PC-3 (cell line): ENCODE measurements at regions not wholly inside any gene's neighbourhood (a gene's known extent, or its start where the extent isn't known, plus 50 kb on each side); places are given as distances from the start of the nearest gene placed in this dataset.
A peak's percentile ranks its signal among the peaks of the same experiment; 100 is the strongest.

Source experiments
- ATAC-seq: fragments of 200-7000 bp; cut with Tn5 transposase; 2 replicates; pipeline ENCODE4 v1.9.1; 2020; ENCODE audit warnings: mild to moderate bottlenecking, moderate library complexity
- BruUV-seq: library from RNA; stranded (reverse); fragments of 400-500 nt; replicated peaks from 2 replicates; lab custom pipeline; 2021; lab: Mats Ljungman, UMichigan
- CTCF ChIA-PET: fragments of 300-600 bp; sonication (Branson Sonifier 250); formaldehyde crosslinking; loops from one replicate; lab custom pipeline; 2022; ENCODE audit warnings: antibody characterized with exemption; lab: Charles Lee
- POLR2A ChIA-PET: fragments of 300-600 bp; sonication (Branson Sonifier 250); formaldehyde crosslinking; loops from one replicate; lab custom pipeline; 2022; ENCODE audit warnings: antibody characterized with exemption; ENCODE audit not compliant: unreplicated experiment; lab: Charles Lee
- DNase-seq: peaks from one replicate; pipeline ENCODE4 v3.0.0-alpha.2; 2015
- H2AFZ ChIP-seq: fragments of 300-600 bp; sonication (generic); 2 replicates; pipeline ENCODE4 v1.6.0; 2016; ENCODE audit warnings: antibody characterized with exemption, low read length
- H3F3A ChIP-seq: fragments of 300-600 bp; sonication (generic); one replicate; pipeline ENCODE4 v1.6.0; 2017; ENCODE audit warnings: antibody characterized with exemption, low read length, control low read depth, mild to moderate bottlenecking; ENCODE audit not compliant: unreplicated experiment
- H3K27ac ChIP-seq: fragments of 300-600 bp; sonication (generic); 2 replicates; pipeline ENCODE4 v1.5.1; 2016; ENCODE audit warnings: mild to moderate bottlenecking, low read length
- H3K27me3 ChIP-seq: fragments of 300-600 bp; sonication (generic); 2 replicates; pipeline ENCODE4 v1.6.1; 2016; ENCODE audit warnings: low read length, mixed read lengths
- H3K36me3 ChIP-seq: fragments of 300-600 bp; sonication (generic); 2 replicates; pipeline ENCODE4 v1.6.1; 2016; ENCODE audit warnings: low read depth, mixed run types, low read length, mixed read lengths
- H3K4me1 ChIP-seq: fragments of 300-600 bp; sonication (generic); 2 replicates; pipeline ENCODE4 v1.5.1; 2016; ENCODE audit warnings: low read length; ENCODE audit not compliant: insufficient read depth
- H3K4me2 ChIP-seq: fragments of 300-600 bp; sonication (generic); 2 replicates; pipeline ENCODE4 v1.6.0; 2016; ENCODE audit warnings: low read length
- H3K4me3 ChIP-seq: fragments of 300-600 bp; sonication (generic); 2 replicates; pipeline ENCODE4 v1.5.1; 2016; ENCODE audit warnings: mild to moderate bottlenecking, low read length, mixed read lengths
- H3K79me2 ChIP-seq: fragments of 300-600 bp; sonication (generic); 2 replicates; pipeline ENCODE4 v1.6.1; 2017; ENCODE audit warnings: low read length, mixed read lengths
- H3K9ac ChIP-seq: fragments of 300-600 bp; sonication (generic); 2 replicates; pipeline ENCODE4 v1.6.0; 2016; ENCODE audit warnings: mild to moderate bottlenecking, low read length
- H3K9me2 ChIP-seq: fragments of 300-600 bp; sonication (generic); replicated peaks from 2 replicates; pipeline ENCODE4 v1.6.1; 2016; ENCODE audit warnings: mixed run types, low read length, mixed read lengths
- H3K9me3 ChIP-seq: fragments of 300-600 bp; sonication (generic); 2 replicates; pipeline ENCODE4 v1.6.1; 2016; ENCODE audit warnings: low read length, mixed read lengths
- H4K20me1 ChIP-seq: fragments of 300-600 bp; sonication (generic); 2 replicates; pipeline ENCODE4 v1.6.1; 2016; ENCODE audit warnings: low read length, mixed read lengths
- CTCF ChIP-seq: fragments of 300-600 bp; sonication (generic); conservative IDR thresholded peaks from 2 replicates; pipeline ENCODE4 v1.5.1; 2017; ENCODE audit warnings: antibody characterized with exemption, low read depth, mild to moderate bottlenecking, low read length
- EZH2 ChIP-seq: fragments of 300-600 bp; sonication (generic); IDR thresholded peaks from one replicate; pipeline ENCODE4 v1.6.1; 2017; ENCODE audit warnings: antibody characterized with exemption, mild to moderate bottlenecking, low read length; ENCODE audit not compliant: unreplicated experiment
- EZH2phosphoT487 ChIP-seq: fragments of 300-600 bp; sonication (generic); IDR thresholded peaks from 2 replicates; pipeline ENCODE4 v1.6.1; 2018; ENCODE audit warnings: mild to moderate bottlenecking, antibody characterized with exemption, low read length, borderline replicate concordance
- intact Hi-C: fragments of 100-400 bp; cut with micrococcal nuclease; formaldehyde crosslinking; loops from 2 replicates; pipeline ENCODE4 v1.9.0; 2023

GRCh38 chr4:27701606-27702005 is 841.0 kb downstream of the STIM2 start:
- H3K27ac ChIP-seq, result no peak overlapping the region
- no peaks in the 10 kb centered on the region for H3K36me3 ChIP-seq
- H3K27me3 ChIP-seq, result no peaks in the 10 kb centered on the region
- H3F3A ChIP-seq, result no peaks in the 10 kb centered on the region
- TF ChIP-seq EZH2 (no peak), EZH2phosphoT487 (no peak), CTCF (no peak)
- peaks cover 6% of the 10 kb centered on the region; the same call in 1 of the 2 replicates for H3K4me1 ChIP-seq
- no peaks in the 10 kb centered on the region for H3K9me3 ChIP-seq
- DNase-seq (no peak), ATAC-seq (no peak)
- no peak overlapping the region for H3K4me3 ChIP-seq
- no TSS peak for BruUV-seq
- CTCF ChIA-PET, result no interaction called here
- H3K9me2 ChIP-seq, result no peaks in the 10 kb centered on the region
- no peak overlapping the region for H3K4me2 ChIP-seq
- H3K9ac ChIP-seq, result no peak overlapping the region
- H4K20me1 ChIP-seq, result no peaks in the 10 kb centered on the region
- intact Hi-C loops, result loop anchor here (5.0 kb wide), 1 partner anchor 146 kb away; no protein-coding TSS in a partner anchor
- POLR2A ChIA-PET, result no interaction called here
- H2AFZ ChIP-seq, result no peak overlapping the region
- H3K79me2 ChIP-seq, result no peaks in the 10 kb centered on the region

DNA sequence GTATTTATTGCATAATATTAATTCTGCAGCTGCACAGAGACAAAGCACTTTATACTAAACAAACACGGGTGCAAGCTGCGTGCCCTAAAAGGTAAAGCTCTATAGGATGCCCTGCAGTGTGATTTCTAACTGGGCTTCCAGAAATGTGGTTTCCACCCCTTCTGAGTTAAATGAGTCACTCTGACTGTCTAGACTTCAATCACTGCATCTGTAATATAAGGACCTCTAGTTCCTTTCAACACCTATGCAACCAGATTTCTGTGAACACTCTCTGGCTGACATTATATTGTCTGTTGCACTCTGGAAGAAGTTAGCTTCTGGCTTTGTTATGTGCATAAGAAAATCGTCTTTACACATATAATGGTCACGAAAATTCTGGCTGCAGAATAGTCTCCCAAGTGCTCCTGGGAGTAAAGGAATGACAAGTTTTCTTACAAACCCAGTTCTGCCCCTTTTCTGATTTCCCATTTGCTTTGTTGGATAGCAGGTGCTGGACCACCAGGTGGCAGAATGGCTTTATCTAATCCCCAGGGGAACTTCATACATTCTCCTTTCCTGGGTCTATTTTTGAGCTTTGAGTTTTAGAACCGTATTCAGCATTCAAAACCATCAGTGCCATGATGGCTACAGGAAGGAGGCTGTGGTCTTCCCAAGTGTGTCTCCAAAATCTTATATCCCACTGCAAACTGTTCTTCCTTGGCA is 842.2 kb downstream of the STIM2 start:
- Histone ChIP-seq H3K9ac (no peak overlapping the region), H3K27me3 (no peaks in the 10 kb centered on the region), H2AFZ (no peak overlapping the region), H3K4me1 (peaks cover 6% of the 10 kb centered on the region; the same call in 1 of the 2 replicates), H3F3A (no peaks in the 10 kb centered on the region), H3K27ac (no peak overlapping the region), H3K9me3 (no peaks in the 10 kb centered on the region), H3K4me2 (no peak overlapping the region), H3K4me3 (no peak overlapping the region), H3K36me3 (no peaks in the 10 kb centered on the region), H4K20me1 (no peaks in the 10 kb centered on the region), H3K79me2 (no peaks in the 10 kb centered on the region), H3K9me2 (no peaks in the 10 kb centered on the region)
- ChIA-PET POLR2A (no interaction called here), CTCF (no interaction called here)
- TF ChIP-seq EZH2phosphoT487, result no peak
- TF ChIP-seq CTCF, result peak; percentile 63
- peak; percentile 49 for DNase-seq
- peak; percentile 88 for ATAC-seq
- BruUV-seq, result no TSS peak
- intact Hi-C loops, result loop anchor here (5.0 kb wide), 1 partner anchor 144 kb away; no protein-coding TSS in a partner anchor

DNA sequence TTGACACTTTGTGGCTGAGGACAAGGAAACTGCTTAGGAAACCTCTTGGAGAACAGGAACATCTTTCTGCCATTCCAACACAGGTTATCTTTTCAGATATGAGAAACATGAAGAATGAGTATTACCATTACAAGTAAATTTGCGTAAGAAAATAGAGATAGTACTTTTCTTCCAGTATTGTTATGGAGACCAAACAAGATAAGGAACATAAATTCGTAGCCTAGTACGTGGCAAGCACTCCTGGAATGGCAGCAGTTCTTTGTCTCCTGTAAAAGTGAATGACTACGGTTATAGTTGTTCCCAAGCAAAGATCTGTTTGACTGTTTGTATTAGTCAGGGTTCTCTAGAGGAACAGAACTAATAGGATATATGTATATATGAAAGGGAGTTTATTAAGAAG is 843.1 kb downstream of the STIM2 start:
- Histone ChIP-seq H3K79me2 (no peaks in the 10 kb centered on the region), H3K27me3 (no peaks in the 10 kb centered on the region), H3K4me3 (no peak overlapping the region), H3K4me2 (no peak overlapping the region), H3K9me2 (no peaks in the 10 kb centered on the region), H3K4me1 (peaks cover 6% of the 10 kb centered on the region; the same call in 1 of the 2 replicates), H3K27ac (no peak overlapping the region), H3K9me3 (no peaks in the 10 kb centered on the region), H3F3A (no peaks in the 10 kb centered on the region), H3K9ac (no peak overlapping the region), H4K20me1 (no peaks in the 10 kb centered on the region), H2AFZ (no peak overlapping the region), H3K36me3 (no peaks in the 10 kb centered on the region)
- no peak for DNase-seq
- ChIA-PET POLR2A (no interaction called here), CTCF (no interaction called here)
- BruUV-seq, result no TSS peak
- intact Hi-C loops, result loop anchor here (5.0 kb wide), 1 partner anchor 144 kb away; no protein-coding TSS in a partner anchor
- TF ChIP-seq EZH2 (no peak), EZH2phosphoT487 (no peak), CTCF (no peak)
- no peak for ATAC-seq
